HG03571 (cell line): ENCODE measurements at regions not wholly inside any gene's neighbourhood (a gene's known extent, or its start where the extent isn't known, plus 50 kb on each side); places are given as distances from the start of the nearest gene placed in this dataset.

ENCODE experiments used
- ATAC-seq: cut with Tn5 transposase; IDR thresholded peaks from one replicate; pipeline ENCODE4 v1.9.1; 2021; ENCODE audit not compliant: unreplicated experiment

GRCh38 chr3:72133329-72134011 lies 348.5 kb upstream of the PROK2 start:
- no peak for ATAC-seq

DNA sequence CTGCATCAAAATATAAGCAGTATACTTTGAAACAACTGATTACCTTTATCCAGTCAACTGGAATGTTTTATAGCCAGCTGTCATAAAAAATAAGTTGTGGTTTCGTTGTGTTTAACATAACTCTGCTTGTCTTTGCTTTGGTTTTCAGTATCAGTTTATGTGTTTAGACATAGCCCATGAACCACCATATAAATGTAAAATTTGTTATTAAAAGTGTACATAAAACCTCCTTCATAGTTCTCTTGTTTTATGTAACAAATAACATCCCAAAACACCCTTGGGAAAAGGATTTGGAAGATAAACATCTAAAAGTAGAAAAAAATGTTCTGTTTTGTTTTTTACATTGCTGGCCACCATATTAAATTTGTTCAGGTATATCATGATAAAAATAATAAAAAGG lies 347.0 kb upstream of the PROK2 start:
- no peak for ATAC-seq

DNA sequence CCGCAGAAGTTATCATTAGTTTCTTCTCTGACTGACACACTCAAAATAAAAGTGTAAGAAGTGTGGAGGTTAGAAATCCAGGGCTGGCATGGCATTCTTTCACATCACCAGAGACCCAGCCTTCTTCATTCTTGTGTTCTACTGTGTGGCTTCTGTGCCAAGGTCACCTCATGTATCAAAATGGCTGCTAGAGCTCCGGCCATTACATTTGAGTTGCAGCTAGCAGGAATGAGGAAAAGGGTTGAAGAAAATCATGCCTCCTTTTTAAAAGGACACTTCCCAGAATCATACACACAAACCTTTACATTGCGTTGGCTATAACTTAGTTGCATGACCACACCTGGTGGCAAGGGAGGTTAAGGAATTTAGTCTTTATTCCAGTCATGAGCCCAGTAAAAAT lies 345.6 kb upstream of the PROK2 start:
- no peak for ATAC-seq

GRCh38 chr3:72129501-72130094 lies 344.6 kb upstream of the PROK2 start:
- ATAC-seq, result no peak

DNA sequence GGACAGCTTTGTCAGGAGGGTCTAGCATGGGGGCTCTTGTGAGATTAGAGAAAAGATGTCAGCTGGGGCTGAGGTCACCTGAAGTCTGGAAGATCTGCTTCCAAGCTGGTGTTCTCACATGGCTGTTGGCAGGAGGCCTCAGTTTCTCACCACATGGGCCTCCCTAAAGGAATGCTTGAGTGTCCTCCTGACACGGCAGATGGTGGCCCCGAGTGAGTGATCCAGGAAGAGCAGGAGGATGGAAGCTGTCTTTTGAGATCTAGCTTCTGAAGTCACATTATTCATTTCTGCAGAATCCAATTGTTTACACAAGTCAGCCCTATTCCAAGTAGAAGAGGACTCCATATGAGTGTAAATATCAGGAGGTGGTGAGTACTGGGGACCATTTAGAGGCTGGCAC lies 344.0 kb upstream of the PROK2 start:
- no peak for ATAC-seq

GRCh38 chr3:72127844-72128243 lies 342.9 kb upstream of the PROK2 start:
- no peak for ATAC-seq

GRCh38 chr3:72127224-72127612 lies 342.3 kb upstream of the PROK2 start:
- no peak for ATAC-seq

DNA sequence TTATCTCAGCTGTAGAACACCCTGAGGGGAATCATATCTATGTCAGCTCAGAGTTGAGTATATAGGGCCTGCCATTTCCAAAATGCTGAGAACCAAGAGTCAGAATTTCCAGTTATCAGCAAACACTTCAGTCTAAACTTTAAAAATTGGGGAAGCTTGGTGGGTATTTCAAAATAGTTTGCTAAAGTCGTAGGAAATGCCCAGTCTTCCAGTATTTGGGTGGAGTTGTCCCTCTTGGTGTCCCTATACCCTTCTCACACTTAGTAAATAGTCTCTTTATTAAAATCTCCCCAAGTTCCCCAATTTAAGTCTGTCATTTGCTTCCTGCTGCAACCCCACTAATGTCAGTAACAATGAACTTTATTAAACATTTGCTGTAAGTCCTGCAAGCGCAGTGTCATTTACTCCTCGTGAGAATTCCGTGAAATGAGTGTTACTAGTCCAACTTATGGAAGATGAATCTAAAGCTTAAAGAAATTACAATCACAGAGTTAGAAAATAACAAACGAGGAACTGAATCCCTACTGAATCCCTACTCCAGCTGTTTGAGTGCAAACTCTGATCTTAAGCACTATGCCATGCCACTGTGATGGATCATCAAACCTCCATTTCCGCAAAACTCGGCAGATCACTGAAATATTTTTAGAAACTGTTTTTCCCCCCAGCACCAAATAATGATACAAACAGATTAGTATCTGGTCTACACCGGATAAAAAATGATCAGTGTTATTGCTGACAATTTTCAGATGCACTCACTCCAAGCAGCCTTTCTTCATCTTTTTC lies 341.7 kb upstream of the PROK2 start:
- ATAC-seq, result no peak

- ATAC-seq, result no peak
Observed at GRCh38 chr3:72123908-72124441, 339.0 kb upstream of the PROK2 start.

GRCh38 chr3:72120806-72121778 lies 336.1 kb upstream of the PROK2 start:
- no peak for ATAC-seq

GRCh38 chr3:72120039-72120438 lies 335.1 kb upstream of the PROK2 start:
- no peak for ATAC-seq

GRCh38 chr3:72118628-72119027 lies 333.7 kb upstream of the PROK2 start:
- no peak for ATAC-seq

GRCh38 chr3:72116226-72116625 lies 331.3 kb upstream of the PROK2 start:
- ATAC-seq, result no peak

DNA sequence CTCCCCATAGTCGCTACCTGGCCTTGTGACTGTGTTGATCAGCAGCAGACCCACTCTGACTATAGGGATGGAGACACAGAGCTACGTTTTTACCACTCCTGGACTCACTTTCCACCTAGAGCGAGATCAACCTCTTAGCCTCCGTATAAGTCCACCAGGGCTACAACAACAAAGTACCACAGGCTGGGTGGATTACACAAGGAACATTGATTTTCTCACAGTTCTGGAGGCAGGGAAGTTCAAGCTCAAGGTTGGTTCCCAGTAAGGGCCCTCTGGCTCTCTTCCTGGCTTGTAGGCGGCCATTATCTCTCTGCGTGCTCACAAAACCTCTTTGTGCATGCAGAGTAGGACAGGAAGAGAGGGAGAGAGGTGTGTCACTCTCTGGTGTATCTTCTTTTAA lies 330.4 kb upstream of the PROK2 start:
- no peak for ATAC-seq

DNA sequence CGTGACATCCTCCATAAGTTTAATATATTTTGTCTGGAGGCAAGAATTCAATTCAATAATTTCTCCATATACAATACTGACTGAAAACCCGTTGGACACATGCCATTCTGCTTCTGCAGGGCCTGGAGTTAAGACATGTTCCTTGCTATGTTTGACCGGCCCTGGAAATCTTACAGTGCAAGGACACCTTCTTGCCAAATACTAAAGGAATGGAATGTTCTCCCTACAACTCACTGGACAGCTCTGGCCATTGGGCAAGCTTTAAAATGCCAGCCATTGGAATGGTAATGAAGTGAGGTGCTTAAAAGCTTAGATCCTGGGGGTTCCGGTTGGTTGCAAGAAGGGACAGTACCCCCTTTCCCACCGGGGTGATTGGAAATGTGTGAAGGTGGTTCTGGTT lies 329.8 kb upstream of the PROK2 start:
- no peak for ATAC-seq

DNA sequence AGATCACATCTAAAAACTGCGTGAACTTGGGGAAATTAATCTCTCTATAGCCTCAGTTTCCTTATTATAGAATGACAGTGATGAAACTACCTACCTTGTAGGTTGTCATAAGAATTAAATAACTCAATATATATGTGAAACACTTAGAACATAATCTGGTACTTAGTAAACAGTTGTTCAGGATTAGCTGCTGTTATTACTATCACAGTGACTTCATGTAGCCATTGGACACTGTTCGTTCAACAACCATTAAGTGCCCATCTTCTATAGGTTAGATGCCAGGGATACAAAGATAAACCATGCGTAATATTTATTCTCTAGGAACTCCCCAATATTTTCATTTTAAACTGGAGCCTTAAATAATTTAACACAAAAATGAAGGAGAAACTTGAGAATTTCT lies 329.0 kb upstream of the PROK2 start:
- ATAC-seq, result no peak

DNA sequence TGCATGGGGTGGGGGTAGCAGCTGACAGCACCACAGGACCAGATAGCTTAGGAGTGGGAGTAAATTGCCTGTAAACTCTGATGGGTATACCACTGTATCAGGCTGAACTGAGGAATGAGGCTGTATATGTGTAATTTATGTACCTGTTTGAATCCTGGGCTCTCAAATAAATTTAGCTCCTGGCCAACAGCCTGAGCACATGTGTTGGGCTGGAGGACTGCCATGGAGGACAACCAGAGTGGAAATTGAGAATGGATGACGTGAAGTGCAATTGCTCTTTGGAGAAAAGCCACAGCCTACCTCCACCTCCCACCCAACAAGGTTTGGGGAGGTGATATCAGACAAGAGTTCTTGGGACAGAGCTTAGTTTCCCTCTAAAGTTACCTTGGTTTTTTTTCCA lies 328.6 kb upstream of the PROK2 start:
- no peak for ATAC-seq

DNA sequence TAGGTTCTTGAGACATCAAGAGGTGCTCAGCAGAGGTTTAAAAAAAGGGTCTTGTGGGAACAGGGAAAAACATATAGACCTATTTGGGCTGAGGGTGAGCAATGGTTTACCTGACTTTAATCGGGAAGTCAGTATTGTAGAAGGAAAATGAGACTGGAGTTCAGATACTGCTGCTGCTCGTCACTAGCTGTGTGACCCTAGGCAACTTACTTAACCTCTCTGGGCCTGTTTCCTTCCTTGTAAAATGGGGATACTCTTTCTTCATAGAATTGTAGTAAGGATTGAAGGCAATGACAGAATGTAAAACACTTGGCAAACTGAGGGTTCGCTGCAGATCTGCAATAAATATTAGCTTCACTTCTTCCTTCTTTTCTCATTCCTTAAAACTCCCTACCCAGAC lies 327.5 kb upstream of the PROK2 start:
- ATAC-seq, result no peak

DNA sequence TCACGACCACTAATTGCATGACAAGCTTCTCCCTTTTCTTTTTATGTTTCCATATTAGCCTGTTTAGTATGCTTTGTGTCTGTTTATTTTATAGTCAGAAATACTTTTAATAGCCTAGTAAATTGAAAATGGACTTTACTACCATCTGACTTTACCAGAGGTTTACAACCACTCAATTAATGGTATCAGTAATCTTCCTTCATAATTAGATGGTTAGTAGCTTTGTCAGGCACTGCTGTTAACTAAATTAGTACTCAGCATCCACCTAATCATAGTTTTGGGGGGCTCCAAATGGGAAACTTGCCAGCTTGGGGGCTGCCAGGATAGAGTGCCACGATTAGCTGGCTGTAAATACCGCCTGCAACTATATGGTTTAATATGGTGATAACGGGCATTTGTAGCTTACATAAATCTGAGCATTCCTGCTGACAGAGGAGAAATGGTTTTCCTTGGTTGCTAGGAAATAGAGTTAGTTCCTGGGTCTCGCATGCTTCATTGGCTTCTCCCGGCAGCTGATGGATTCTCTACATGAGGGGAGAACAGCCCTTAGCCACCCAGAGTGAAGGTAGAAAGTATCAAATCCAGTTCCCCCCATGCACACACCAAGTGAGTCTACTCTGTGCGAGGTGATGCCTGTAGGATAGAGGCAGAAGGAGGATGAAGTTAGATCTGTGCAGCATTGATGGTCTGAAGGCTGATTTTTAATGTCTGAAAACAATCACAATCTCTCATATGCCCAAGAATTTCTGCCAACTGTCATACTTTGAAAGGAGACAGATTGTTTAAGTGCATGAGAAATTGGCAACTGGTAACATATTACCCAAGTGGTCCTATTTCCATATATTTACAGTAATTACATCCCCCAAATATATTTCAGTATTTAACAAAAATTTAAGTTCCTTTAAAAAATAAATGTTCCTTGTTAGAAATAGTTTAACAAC lies 326.6 kb upstream of the PROK2 start:
- no peak for ATAC-seq
